ENCODE measurements at regions not wholly inside any gene's neighbourhood (a gene's known extent, or its start where the extent isn't known, plus 50 kb on each side); places are given as distances from the start of the nearest gene placed in this dataset.

- TF ChIP-seq CTCF (IDR thresholded peaks at IDR 0.05) (no peak), TCF7L2 (IDR thresholded peaks at IDR 0.05; ENCODE audit: low read depth, low read length) (no peak), POLR2AphosphoS5 (IDR thresholded peaks at IDR 0.05; ENCODE audit: low read depth, low read length) (no peak), SIN3A (IDR thresholded peaks at IDR 0.05; ENCODE audit: borderline replicate concordance, insufficient read depth, low read depth, low read length) (no peak), REST (IDR thresholded peaks at IDR 0.05; ENCODE audit: insufficient read depth in 1 of 2, low read depth in 2 of 2, low read length in 1 of 2) (no peak)
Observed at GRCh38 chr6:120945905-120946594, 388.2 kb downstream of the TBC1D32 start.
